Cardiac muscle cell (in vitro differentiated cells and primary cell): ENCODE measurements at regions not wholly inside any gene's neighbourhood (a gene's known extent, or its start where the extent isn't known, plus 50 kb on each side); places are given as distances from the start of the nearest gene placed in this dataset.

Experiments used
- DNase-seq, 2 donors: peaks; one replicate each; pipeline versions ENCODE4 v3.0.0 to v3.0.0-alpha.2; 2010 to 2017; ENCODE audit warnings: low read depth in 1 of 2, low spot score in 1 of 2
- H3K27ac ChIP-seq: fragments of 200-600 bp; sonication (generic); 2 replicates; pipeline ENCODE4 v1.5.1; 2016
- H3K27me3 ChIP-seq: fragments of 200-600 bp; sonication (generic); 2 replicates; pipeline ENCODE4 v1.6.0; 2016; ENCODE audit warnings: control low read depth
- H3K36me3 ChIP-seq: fragments of 200-600 bp; sonication (generic); 2 replicates; pipeline ENCODE4 v1.5.1; 2016; ENCODE audit warnings: control low read depth
- H3K4me1 ChIP-seq: fragments of 200-600 bp; sonication (generic); 2 replicates; pipeline ENCODE4 v1.8.1; 2017; ENCODE audit warnings: low read depth, mild to moderate bottlenecking, mixed run types
- H3K4me3 ChIP-seq: fragments of 200-600 bp; sonication (generic); 2 replicates; pipeline ENCODE4 v1.5.1; 2016; ENCODE audit warnings: mild to moderate bottlenecking
- H3K9me3 ChIP-seq: fragments of 200-600 bp; sonication (generic); 2 replicates; pipeline ENCODE4 v1.5.1; 2017; ENCODE audit warnings: low read depth, mild to moderate bottlenecking, control low read depth
- TF ChIP-seq, protein P1 (sequence below): IDR thresholded peaks from 2 replicates; pipeline ENCODE4 v1.5.1; 2012; ENCODE audit warnings: low read depth, mild to moderate bottlenecking, low read length

GRCh38 chr20:46840054-46840729 is 54.5 kb upstream of the EYA2 start:
- H3K4me1 ChIP-seq = no peaks in the 10 kb centered on the region
- no peaks in the 10 kb centered on the region for H3K36me3 ChIP-seq
- DNase-seq = no peak
- TF ChIP-seq, protein P1, sequence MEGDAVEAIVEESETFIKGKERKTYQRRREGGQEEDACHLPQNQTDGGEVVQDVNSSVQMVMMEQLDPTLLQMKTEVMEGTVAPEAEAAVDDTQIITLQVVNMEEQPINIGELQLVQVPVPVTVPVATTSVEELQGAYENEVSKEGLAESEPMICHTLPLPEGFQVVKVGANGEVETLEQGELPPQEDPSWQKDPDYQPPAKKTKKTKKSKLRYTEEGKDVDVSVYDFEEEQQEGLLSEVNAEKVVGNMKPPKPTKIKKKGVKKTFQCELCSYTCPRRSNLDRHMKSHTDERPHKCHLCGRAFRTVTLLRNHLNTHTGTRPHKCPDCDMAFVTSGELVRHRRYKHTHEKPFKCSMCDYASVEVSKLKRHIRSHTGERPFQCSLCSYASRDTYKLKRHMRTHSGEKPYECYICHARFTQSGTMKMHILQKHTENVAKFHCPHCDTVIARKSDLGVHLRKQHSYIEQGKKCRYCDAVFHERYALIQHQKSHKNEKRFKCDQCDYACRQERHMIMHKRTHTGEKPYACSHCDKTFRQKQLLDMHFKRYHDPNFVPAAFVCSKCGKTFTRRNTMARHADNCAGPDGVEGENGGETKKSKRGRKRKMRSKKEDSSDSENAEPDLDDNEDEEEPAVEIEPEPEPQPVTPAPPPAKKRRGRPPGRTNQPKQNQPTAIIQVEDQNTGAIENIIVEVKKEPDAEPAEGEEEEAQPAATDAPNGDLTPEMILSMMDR = no peak
- no peaks in the 10 kb centered on the region for H3K27me3 ChIP-seq
- no peak overlapping the region for H3K27ac ChIP-seq
- H3K4me3 ChIP-seq = no peak overlapping the region
- H3K9me3 ChIP-seq = no peaks in the 10 kb centered on the region
